Endothelial cell of umbilical vein (primary cell): ENCODE measurements at regions not wholly inside any gene's neighbourhood (a gene's known extent, or its start where the extent isn't known, plus 50 kb on each side); places are given as distances from the start of the nearest gene placed in this dataset.

ENCODE experiments used
- BruUV-seq: library from RNA; stranded (reverse); fragments of 400-500 nt; replicated peaks from 2 replicates; lab custom pipeline; 2021; lab: Mats Ljungman, UMichigan
- CTCF ChIA-PET: fragments of 300-600, 350-600 bp; sonication (Branson Sonifier 250); formaldehyde crosslinking; loops from one replicate; lab custom pipeline; 2021; ENCODE audit warnings: antibody characterized with exemption, inconsistent platforms; lab: Charles Lee
- POLR2A ChIA-PET: fragments of 300-600, 350-600 bp; sonication (Branson Sonifier 250); formaldehyde crosslinking; loops from one replicate; lab custom pipeline; 2021; ENCODE audit warnings: antibody characterized with exemption, inconsistent platforms; lab: Charles Lee
- DNase-seq: peaks from one replicate; pipeline ENCODE4 v3.0.0-alpha.2; 2011; ENCODE audit warnings: low read depth, low spot score
- FAIRE-seq: peaks from 2 replicates; lab custom pipeline; 2011; peaks lifted over from hg19 to GRCh38; lab: Jason Lieb, UNC
- H2AFZ ChIP-seq: 2 replicates; pipeline ENCODE4 v1.6.0; 2012; ENCODE audit warnings: low read depth, low read length, control low read depth, inconsistent platforms
- H3K27ac ChIP-seq: 2 replicates; pipeline ENCODE4 v1.5.1; 2011; ENCODE audit warnings: low read depth, mild to moderate bottlenecking, control low read depth, low read length, moderate library complexity; ENCODE audit not compliant: insufficient read depth
- H3K27me3 ChIP-seq, 2 experiments: 2 replicates each; pipeline versions ENCODE4 v1.6.0 to v1.6.1; 2011; ENCODE audit warnings: low read length in 2 of 2, mixed read lengths in 1 of 2; ENCODE audit not compliant: control insufficient read depth in 2 of 2, insufficient read depth in 2 of 2
- H3K36me3 ChIP-seq, 2 experiments: 2 replicates in 1 of 2; 3 replicates in 1 of 2; pipeline ENCODE4 v1.5.1; 2011; ENCODE audit warnings: low read length in 2 of 2, mild to moderate bottlenecking in 1 of 2, moderate library complexity in 1 of 2; ENCODE audit not compliant: control insufficient read depth in 2 of 2, insufficient read depth in 2 of 2; ENCODE audit errors: extremely low read depth in 1 of 2
- H3K4me1 ChIP-seq: 3 replicates; pipeline ENCODE4 v1.5.1; 2011; ENCODE audit warnings: mild to moderate bottlenecking, low read length; ENCODE audit not compliant: control insufficient read depth, insufficient read depth; ENCODE audit errors: extremely low read depth
- H3K4me2 ChIP-seq: 2 replicates; pipeline ENCODE4 v1.6.1; 2011; ENCODE audit warnings: low read length, control low read depth, mixed read lengths; ENCODE audit not compliant: insufficient read depth
- H3K4me3 ChIP-seq, 3 experiments: fragments of 200-600 bp in 1 of 3; sonication (generic), shearing (Covaris generic) in 1 of 3; replicated peaks in 1 of 3; 2 replicates each; pipeline ENCODE4 v1.5.1; 2011 to 2016; ENCODE audit warnings: control low read depth in 3 of 3, low read length in 3 of 3, mild to moderate bottlenecking in 2 of 3, inconsistent platforms in 1 of 3, low read depth in 1 of 3, moderate library complexity in 1 of 3; ENCODE audit not compliant: insufficient read depth in 1 of 3
- H3K79me2 ChIP-seq: 2 replicates; pipeline ENCODE4 v1.6.0; 2012; ENCODE audit warnings: low read length, inconsistent platforms; ENCODE audit not compliant: control insufficient read depth, insufficient read depth
- H3K9ac ChIP-seq: replicated peaks from 2 replicates; pipeline ENCODE3; 2011; ENCODE audit warnings: low read length, control low read depth; ENCODE audit not compliant: insufficient read depth; ENCODE audit errors: extremely low read depth
- H3K9me1 ChIP-seq: replicated peaks from 3 replicates; pipeline ENCODE4 v1.6.0; 2011; ENCODE audit warnings: mild to moderate bottlenecking, low read length; ENCODE audit not compliant: control insufficient read depth, insufficient read depth; ENCODE audit errors: extremely low read depth
- H3K9me3 ChIP-seq: replicated peaks from 2 replicates; pipeline ENCODE4 v1.5.1; 2012; ENCODE audit warnings: low read length, inconsistent platforms; ENCODE audit not compliant: control insufficient read depth, insufficient read depth
- H4K20me1 ChIP-seq: replicated peaks from 2 replicates; pipeline ENCODE3; 2011; ENCODE audit warnings: mild to moderate bottlenecking, low read length; ENCODE audit not compliant: control insufficient read depth, insufficient read depth; ENCODE audit errors: extremely low read depth
- EZH2 ChIP-seq: IDR thresholded peaks from 2 replicates; pipeline ENCODE4 v1.6.1; 2012; ENCODE audit warnings: borderline replicate concordance, low read depth, mild to moderate bottlenecking, moderate library complexity, low read length, inconsistent platforms; ENCODE audit not compliant: severe bottlenecking
- FOS ChIP-seq: IDR thresholded peaks from 2 replicates; pipeline ENCODE4 v1.6.1; 2011; ENCODE audit warnings: mild to moderate bottlenecking, low read length, moderate library complexity, borderline replicate concordance; ENCODE audit not compliant: insufficient read depth
- GATA2 ChIP-seq: IDR thresholded peaks from 2 replicates; pipeline ENCODE4 v1.7.0; 2011; ENCODE audit warnings: low read depth, mild to moderate bottlenecking, moderate library complexity, mixed read lengths, low read length; ENCODE audit not compliant: insufficient read length, insufficient read depth
- JUN ChIP-seq: IDR thresholded peaks from 2 replicates; pipeline ENCODE4 v1.6.1; 2011; ENCODE audit warnings: borderline replicate concordance, low read depth; ENCODE audit not compliant: insufficient read length, insufficient read depth
- MYC ChIP-seq: IDR thresholded peaks from one replicate; pipeline ENCODE4 v1.6.1; 2011; ENCODE audit warnings: mild to moderate bottlenecking, low read depth, low read length
- POLR2A ChIP-seq: IDR thresholded peaks from 2 replicates; pipeline ENCODE4 v1.6.1; 2012; ENCODE audit warnings: low read depth, mild to moderate bottlenecking, control low read depth, low read length
- POLR2AphosphoS5 ChIP-seq: IDR thresholded peaks from 2 replicates; pipeline ENCODE4 v1.6.1; 2012; ENCODE audit warnings: low read depth, mild to moderate bottlenecking, control low read depth, low read length, moderate library complexity; ENCODE audit not compliant: insufficient read depth
- dilution Hi-C: fragments of 300-500 bp; cut with MboI; formaldehyde crosslinking; loops from one replicate; pipeline ENCODE4 v1.15.0; 2019; ENCODE audit warnings: low sequenced_read_pairs; ENCODE audit not compliant: extremely low pct_ligation_motif_present
- intact Hi-C: fragments of 100-400 bp; cut with micrococcal nuclease; formaldehyde crosslinking; loops from one replicate; pipeline ENCODE4 v1.10.0; 2022
- TF ChIP-seq, protein P1 (sequence below): IDR thresholded peaks from 2 replicates; pipeline ENCODE4 v1.6.1; 2011; ENCODE audit not compliant: insufficient read depth, insufficient read length
- TF ChIP-seq, protein P2 (sequence below), 2 donors: IDR thresholded peaks; 1 replicate in 1 of 2; 2 replicates in 1 of 2; pipeline ENCODE4 v1.5.1; 2011; ENCODE audit warnings: low read length in 2 of 2, mild to moderate bottlenecking in 2 of 2, moderate library complexity in 2 of 2, control low read depth in 1 of 2, inconsistent platforms in 1 of 2, low read depth in 1 of 2; ENCODE audit not compliant: insufficient read depth in 1 of 2; ENCODE audit errors: extremely low read depth in 1 of 2

DNA sequence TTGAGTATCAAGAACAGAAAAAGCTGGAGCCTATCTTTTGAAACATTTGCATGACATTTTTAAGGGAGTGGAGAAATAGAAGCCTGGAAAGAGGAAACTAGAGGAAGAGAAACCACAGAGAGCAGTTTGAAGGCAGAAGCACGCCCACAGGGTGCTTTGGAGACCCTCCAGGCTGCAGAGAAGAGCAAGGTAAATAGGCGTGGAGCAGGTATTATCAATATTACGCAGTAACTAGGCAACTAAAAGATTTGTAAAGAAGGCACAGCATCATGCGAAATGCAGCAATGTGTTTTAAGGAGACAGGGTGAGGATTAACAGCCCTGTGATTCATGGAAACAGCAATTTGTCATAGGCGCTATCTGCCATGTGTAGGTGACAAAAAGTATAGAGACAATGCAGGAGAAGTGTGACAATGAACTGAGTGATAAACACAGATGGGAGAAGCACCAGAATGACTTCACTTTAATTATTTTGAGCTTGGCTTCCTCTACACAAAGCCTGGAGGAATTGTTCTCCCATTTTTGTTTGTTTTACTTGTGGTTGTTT lies 281.2 kb downstream of the BRINP1 start:
- Histone ChIP-seq H3K27ac (no peak overlapping the region), H3K4me1 (no peaks in the 10 kb centered on the region), H3K9ac (no peak overlapping the region), H3K27me3 (no peaks in the 10 kb centered on the region), H3K4me3 (no peak overlapping the region), H3K9me1 (no peaks in the 10 kb centered on the region), H3K4me2 (no peak overlapping the region), H3K9me3 (peaks cover 4% of the 10 kb centered on the region), H4K20me1 (no peaks in the 10 kb centered on the region), H3K79me2 (no peaks in the 10 kb centered on the region), H2AFZ (no peak overlapping the region), H3K36me3 (no peaks in the 10 kb centered on the region)
- CTCF ChIA-PET: no interaction called here
- FAIRE-seq: no peak
- intact Hi-C loops: no loop called here
- no TSS peak for BruUV-seq
- no peak for TF ChIP-seq FOS
- POLR2A ChIA-PET: no interaction called here
- dilution Hi-C loops: no loop called here
- no peak for DNase-seq

DNA sequence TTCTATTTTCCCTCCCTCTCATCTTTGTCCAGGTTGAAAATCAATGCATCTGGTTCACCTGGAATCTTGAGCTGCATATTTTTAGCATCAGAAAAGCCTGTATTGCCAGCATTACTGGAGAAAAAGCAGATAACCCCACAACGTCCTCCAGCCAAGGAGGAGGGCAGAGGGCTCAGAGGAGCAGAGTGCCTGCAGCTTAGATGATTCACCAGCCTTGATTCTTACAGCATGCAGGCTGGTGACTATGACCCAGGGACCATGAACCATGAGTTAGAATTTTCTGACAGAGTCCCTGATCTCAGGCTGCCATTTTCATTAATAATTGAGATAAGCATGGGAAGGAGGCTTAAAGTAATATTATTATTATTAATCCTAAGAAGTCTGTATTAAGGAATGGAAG lies 278.2 kb downstream of the BRINP1 start:
- Histone ChIP-seq H2AFZ (no peak overlapping the region), H3K9ac (no peak overlapping the region), H3K4me3 (no peak overlapping the region), H3K27me3 (no peaks in the 10 kb centered on the region), H3K4me2 (no peak overlapping the region), H3K4me1 (no peaks in the 10 kb centered on the region), H4K20me1 (no peaks in the 10 kb centered on the region), H3K9me1 (no peaks in the 10 kb centered on the region), H3K9me3 (no peaks in the 10 kb centered on the region), H3K36me3 (no peaks in the 10 kb centered on the region), H3K79me2 (no peaks in the 10 kb centered on the region), H3K27ac (no peak overlapping the region)
- ChIA-PET POLR2A (no interaction called here), CTCF (no interaction called here)
- DNase-seq: no peak
- dilution Hi-C loops (no loop called here), intact Hi-C loops (no loop called here)
- TF ChIP-seq JUN (no peak), POLR2AphosphoS5 (no peak), POLR2A (no peak), MYC (no peak), FOS (no peak), GATA2 (no peak), EZH2 (no peak)
- TF ChIP-seq, protein P1, sequence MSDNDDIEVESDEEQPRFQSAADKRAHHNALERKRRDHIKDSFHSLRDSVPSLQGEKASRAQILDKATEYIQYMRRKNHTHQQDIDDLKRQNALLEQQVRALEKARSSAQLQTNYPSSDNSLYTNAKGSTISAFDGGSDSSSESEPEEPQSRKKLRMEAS: no peak
- TF ChIP-seq, protein P2, sequence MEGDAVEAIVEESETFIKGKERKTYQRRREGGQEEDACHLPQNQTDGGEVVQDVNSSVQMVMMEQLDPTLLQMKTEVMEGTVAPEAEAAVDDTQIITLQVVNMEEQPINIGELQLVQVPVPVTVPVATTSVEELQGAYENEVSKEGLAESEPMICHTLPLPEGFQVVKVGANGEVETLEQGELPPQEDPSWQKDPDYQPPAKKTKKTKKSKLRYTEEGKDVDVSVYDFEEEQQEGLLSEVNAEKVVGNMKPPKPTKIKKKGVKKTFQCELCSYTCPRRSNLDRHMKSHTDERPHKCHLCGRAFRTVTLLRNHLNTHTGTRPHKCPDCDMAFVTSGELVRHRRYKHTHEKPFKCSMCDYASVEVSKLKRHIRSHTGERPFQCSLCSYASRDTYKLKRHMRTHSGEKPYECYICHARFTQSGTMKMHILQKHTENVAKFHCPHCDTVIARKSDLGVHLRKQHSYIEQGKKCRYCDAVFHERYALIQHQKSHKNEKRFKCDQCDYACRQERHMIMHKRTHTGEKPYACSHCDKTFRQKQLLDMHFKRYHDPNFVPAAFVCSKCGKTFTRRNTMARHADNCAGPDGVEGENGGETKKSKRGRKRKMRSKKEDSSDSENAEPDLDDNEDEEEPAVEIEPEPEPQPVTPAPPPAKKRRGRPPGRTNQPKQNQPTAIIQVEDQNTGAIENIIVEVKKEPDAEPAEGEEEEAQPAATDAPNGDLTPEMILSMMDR (IDR thresholded peaks at IDR 0.05; ENCODE audit: extremely low read depth in 1 of 2, insufficient read depth in 1 of 2, low read depth in 1 of 2, low read length in 2 of 2): no peak
- no TSS peak for BruUV-seq
- no peak for FAIRE-seq
